CD4-positive, alpha-beta T cell treated with Interleukin-4 for 1 hour (primary cell): ENCODE measurements at regions not wholly inside any gene's neighbourhood (a gene's known extent, or its start where the extent isn't known, plus 50 kb on each side); places are given as distances from the start of the nearest gene placed in this dataset.

Experiments used
- DNase-seq, 2 donors: peaks; one replicate each; pipeline ENCODE4 v3.0.0-alpha.2; 2020 to 2022

GRCh38 chr4:18931643-18932377 is 910.3 kb upstream of the LCORL start:
- DNase-seq, result no peak

- no peak for DNase-seq
These were observed 908.9 kb upstream of the LCORL start for GRCh38 chr4:18930487-18930886.

GRCh38 chr4:18923496-18924161 is 902.1 kb upstream of the LCORL start:
- DNase-seq, result no peak

GRCh38 chr4:18917689-18918088 is 896.1 kb upstream of the LCORL start:
- DNase-seq, result no peak

GRCh38 chr4:18914182-18914581 is 892.6 kb upstream of the LCORL start:
- no peak for DNase-seq

- DNase-seq, result no peak
These were observed 873.4 kb upstream of the LCORL start for GRCh38 chr4:18894928-18895327.

GRCh38 chr4:18882468-18882867 is 860.9 kb upstream of the LCORL start:
- DNase-seq, result no peak

- no peak for DNase-seq
These were observed 860.0 kb upstream of the LCORL start for GRCh38 chr4:18881556-18881955.

- no peak for DNase-seq
These were observed 859.3 kb upstream of the LCORL start for GRCh38 chr4:18880871-18881270.

- DNase-seq, result no peak
These were observed 857.0 kb upstream of the LCORL start for GRCh38 chr4:18878561-18878960.

GRCh38 chr4:18869166-18869565 is 847.6 kb upstream of the LCORL start:
- DNase-seq, result no peak

- no peak for DNase-seq
These were observed 839.4 kb upstream of the LCORL start for GRCh38 chr4:18860836-18861530.

GRCh38 chr4:18859468-18859867 is 837.9 kb upstream of the LCORL start:
- DNase-seq, result no peak

GRCh38 chr4:18858229-18858922 is 836.8 kb upstream of the LCORL start:
- no peak for DNase-seq

- DNase-seq, result no peak
These were observed 829.3 kb upstream of the LCORL start for GRCh38 chr4:18850867-18851266.

- DNase-seq, result no peak
These were observed 825.8 kb upstream of the LCORL start for GRCh38 chr4:18847249-18847890.

- DNase-seq, result no peak
These were observed 824.8 kb upstream of the LCORL start for GRCh38 chr4:18846313-18846712.

- DNase-seq, result no peak
These were observed 823.2 kb upstream of the LCORL start for GRCh38 chr4:18844726-18845125.

GRCh38 chr4:18842431-18842830 is 820.9 kb upstream of the LCORL start:
- DNase-seq, result no peak

GRCh38 chr4:18840481-18840880 is 818.9 kb upstream of the LCORL start:
- no peak for DNase-seq

GRCh38 chr4:18816228-18816895 is 794.8 kb upstream of the LCORL start:
- no peak for DNase-seq

GRCh38 chr4:18815779-18816173 is 794.2 kb upstream of the LCORL start:
- no peak for DNase-seq
